ENCODE measurements at regions not wholly inside any gene's neighbourhood (a gene's known extent, or its start where the extent isn't known, plus 50 kb on each side); places are given as distances from the start of the nearest gene placed in this dataset.

GRCh38 chr1:238006779-238007178 lies 116.1 kb upstream of the ZP4 start (continued):
- no peak for TF ChIP-seq ZNF423 (CRISPR knock-in tag; IDR thresholded peaks at IDR 0.05)
- no peak for TF ChIP-seq NFYB (CRISPR knock-in tag; conservative IDR thresholded peaks at IDR 0.05; ENCODE audit: low read depth)
- TF ChIP-seq TP53 (CRISPR knock-in tag; IDR thresholded peaks at IDR 0.05): no peak
- TF ChIP-seq GTF2I (CRISPR knock-in tag; conservative IDR thresholded peaks at IDR 0.05): no peak
- no peak for TF ChIP-seq ZNF416 (CRISPR knock-in tag; IDR thresholded peaks at IDR 0.05)
- TF ChIP-seq PRRX2 (CRISPR knock-in tag; IDR thresholded peaks at IDR 0.05): no peak
- no peak for TF ChIP-seq GABPB1 (CRISPR knock-in tag; IDR thresholded peaks at IDR 0.05)

- CTCF ChIA-PET: no interaction called here
- Mint-ChIP-seq H3K9me3 (peaks cover 15% of the 10 kb centered on the region), H3K36me3 (0 out of 2 replicates have a peak, but pooled peaks cover 6% of the 10 kb centered on the region), H3K4me3 (no peak overlapping the region), H3K4me1 (peaks cover 8% of the 10 kb centered on the region), H3K27ac (no peak overlapping the region), H3K27me3 (ENCODE audit: low read depth) (no peaks in the 10 kb centered on the region)
- DNase-seq (ENCODE audit: low spot score) (no peak), ATAC-seq (no peak)
- TF ChIP-seq SOX15 (CRISPR knock-in tag; IDR thresholded peaks at IDR 0.05): no peak
- TF ChIP-seq ZNF121 (CRISPR knock-in tag; IDR thresholded peaks at IDR 0.05): no peak
- no peak for TF ChIP-seq FOXJ3 (CRISPR knock-in tag; IDR thresholded peaks at IDR 0.05; ENCODE audit: borderline replicate concordance)
- TF ChIP-seq USF1 (CRISPR knock-in tag; IDR thresholded peaks at IDR 0.05): no peak
- TF ChIP-seq MAX (CRISPR knock-in tag; IDR thresholded peaks at IDR 0.05): no peak
- TF ChIP-seq, protein P1, sequence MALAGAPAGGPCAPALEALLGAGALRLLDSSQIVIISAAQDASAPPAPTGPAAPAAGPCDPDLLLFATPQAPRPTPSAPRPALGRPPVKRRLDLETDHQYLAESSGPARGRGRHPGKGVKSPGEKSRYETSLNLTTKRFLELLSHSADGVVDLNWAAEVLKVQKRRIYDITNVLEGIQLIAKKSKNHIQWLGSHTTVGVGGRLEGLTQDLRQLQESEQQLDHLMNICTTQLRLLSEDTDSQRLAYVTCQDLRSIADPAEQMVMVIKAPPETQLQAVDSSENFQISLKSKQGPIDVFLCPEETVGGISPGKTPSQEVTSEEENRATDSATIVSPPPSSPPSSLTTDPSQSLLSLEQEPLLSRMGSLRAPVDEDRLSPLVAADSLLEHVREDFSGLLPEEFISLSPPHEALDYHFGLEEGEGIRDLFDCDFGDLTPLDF (CRISPR knock-in tag; IDR thresholded peaks at IDR 0.05): no peak
- TF ChIP-seq, protein P2, sequence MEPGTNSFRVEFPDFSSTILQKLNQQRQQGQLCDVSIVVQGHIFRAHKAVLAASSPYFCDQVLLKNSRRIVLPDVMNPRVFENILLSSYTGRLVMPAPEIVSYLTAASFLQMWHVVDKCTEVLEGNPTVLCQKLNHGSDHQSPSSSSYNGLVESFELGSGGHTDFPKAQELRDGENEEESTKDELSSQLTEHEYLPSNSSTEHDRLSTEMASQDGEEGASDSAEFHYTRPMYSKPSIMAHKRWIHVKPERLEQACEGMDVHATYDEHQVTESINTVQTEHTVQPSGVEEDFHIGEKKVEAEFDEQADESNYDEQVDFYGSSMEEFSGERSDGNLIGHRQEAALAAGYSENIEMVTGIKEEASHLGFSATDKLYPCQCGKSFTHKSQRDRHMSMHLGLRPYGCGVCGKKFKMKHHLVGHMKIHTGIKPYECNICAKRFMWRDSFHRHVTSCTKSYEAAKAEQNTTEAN (CRISPR knock-in tag; IDR thresholded peaks at IDR 0.05): no peak
- TF ChIP-seq JUN (CRISPR knock-in tag; IDR thresholded peaks at IDR 0.05): no peak
- TF ChIP-seq, protein P3, sequence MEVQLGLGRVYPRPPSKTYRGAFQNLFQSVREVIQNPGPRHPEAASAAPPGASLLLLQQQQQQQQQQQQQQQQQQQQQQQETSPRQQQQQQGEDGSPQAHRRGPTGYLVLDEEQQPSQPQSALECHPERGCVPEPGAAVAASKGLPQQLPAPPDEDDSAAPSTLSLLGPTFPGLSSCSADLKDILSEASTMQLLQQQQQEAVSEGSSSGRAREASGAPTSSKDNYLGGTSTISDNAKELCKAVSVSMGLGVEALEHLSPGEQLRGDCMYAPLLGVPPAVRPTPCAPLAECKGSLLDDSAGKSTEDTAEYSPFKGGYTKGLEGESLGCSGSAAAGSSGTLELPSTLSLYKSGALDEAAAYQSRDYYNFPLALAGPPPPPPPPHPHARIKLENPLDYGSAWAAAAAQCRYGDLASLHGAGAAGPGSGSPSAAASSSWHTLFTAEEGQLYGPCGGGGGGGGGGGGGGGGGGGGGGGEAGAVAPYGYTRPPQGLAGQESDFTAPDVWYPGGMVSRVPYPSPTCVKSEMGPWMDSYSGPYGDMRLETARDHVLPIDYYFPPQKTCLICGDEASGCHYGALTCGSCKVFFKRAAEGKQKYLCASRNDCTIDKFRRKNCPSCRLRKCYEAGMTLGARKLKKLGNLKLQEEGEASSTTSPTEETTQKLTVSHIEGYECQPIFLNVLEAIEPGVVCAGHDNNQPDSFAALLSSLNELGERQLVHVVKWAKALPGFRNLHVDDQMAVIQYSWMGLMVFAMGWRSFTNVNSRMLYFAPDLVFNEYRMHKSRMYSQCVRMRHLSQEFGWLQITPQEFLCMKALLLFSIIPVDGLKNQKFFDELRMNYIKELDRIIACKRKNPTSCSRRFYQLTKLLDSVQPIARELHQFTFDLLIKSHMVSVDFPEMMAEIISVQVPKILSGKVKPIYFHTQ (CRISPR knock-in tag; IDR thresholded peaks at IDR 0.05): no peak
- no peak for TF ChIP-seq CREB1 (CRISPR knock-in tag; IDR thresholded peaks at IDR 0.05)
- TF ChIP-seq ELF4 (CRISPR knock-in tag; IDR thresholded peaks at IDR 0.05; ENCODE audit: low read depth): no peak
- no peak for TF ChIP-seq OVOL2 (CRISPR knock-in tag; IDR thresholded peaks at IDR 0.05; ENCODE audit: borderline replicate concordance)
- no peak for TF ChIP-seq SMAD3 (CRISPR knock-in tag; IDR thresholded peaks at IDR 0.05; ENCODE audit: borderline replicate concordance)
- TF ChIP-seq ZNF671 (CRISPR knock-in tag; IDR thresholded peaks at IDR 0.05): no peak
- no peak for TF ChIP-seq FOXP1 (CRISPR knock-in tag; IDR thresholded peaks at IDR 0.05; ENCODE audit: borderline replicate concordance)
- POLR2A ChIA-PET: no interaction called here
Observed at GRCh38 chr1:238005116-238005515, 114.4 kb upstream of the ZP4 start.
